GM12878 (cell line): ENCODE measurements at regions not wholly inside any gene's neighbourhood (a gene's known extent, or its start where the extent isn't known, plus 50 kb on each side); places are given as distances from the start of the nearest gene placed in this dataset.

ENCODE experiments used
- EP300 ChIP-seq, 2 experiments: fragments of 150-350 bp in 1 of 2; IDR thresholded peaks; 2 replicates each; pipeline ENCODE4 v1.6.1; 2011 to 2012; ENCODE audit warnings: low read depth in 2 of 2, low read length in 2 of 2, borderline replicate concordance in 1 of 2, improper control_type of control experiment in 1 of 2, inconsistent platforms in 1 of 2; ENCODE audit not compliant: control insufficient read depth in 1 of 2
- EZH2 ChIP-seq: IDR thresholded peaks from 2 replicates; pipeline ENCODE4 v1.6.1; 2012; ENCODE audit warnings: low read depth, mild to moderate bottlenecking, control low read depth, inconsistent platforms, low read length, borderline replicate concordance; ENCODE audit not compliant: control insufficient read depth
- NRF1 ChIP-seq: conservative IDR thresholded peaks from 2 replicates; pipeline ENCODE4 v1.6.1; 2011; ENCODE audit warnings: mild to moderate bottlenecking, low read depth, low read length, improper control_type of control experiment
- PAX5 ChIP-seq: IDR thresholded peaks from 2 replicates; pipeline ENCODE4 v1.6.1; 2011; ENCODE audit warnings: low read depth, low read length, borderline replicate concordance
- POLR2A ChIP-seq: IDR thresholded peaks from 2 replicates; pipeline ENCODE4 v1.6.1; 2011; ENCODE audit warnings: low read depth, mild to moderate bottlenecking, low read length
- SP1 ChIP-seq: IDR thresholded peaks from one replicate; pipeline ENCODE4 v1.6.1; 2011; ENCODE audit warnings: low read depth, low read length
- SUZ12 ChIP-seq: fragments of 200-600 bp; sonication (generic); IDR thresholded peaks from one replicate; pipeline ENCODE4 v1.6.1; 2018; ENCODE audit warnings: antibody characterized with exemption, mild to moderate bottlenecking; ENCODE audit not compliant: unreplicated experiment
- TCF12 ChIP-seq: IDR thresholded peaks from 2 replicates; pipeline ENCODE4 v1.6.1; 2011; ENCODE audit warnings: low read depth, mild to moderate bottlenecking, low read length
- TF ChIP-seq, protein P1 (sequence below): fragments of 450-650 bp; IDR thresholded peaks from 2 replicates; pipeline ENCODE4 v1.6.1; 2017; ENCODE audit warnings: antibody characterized with exemption, mild to moderate bottlenecking, moderate library complexity

DNA sequence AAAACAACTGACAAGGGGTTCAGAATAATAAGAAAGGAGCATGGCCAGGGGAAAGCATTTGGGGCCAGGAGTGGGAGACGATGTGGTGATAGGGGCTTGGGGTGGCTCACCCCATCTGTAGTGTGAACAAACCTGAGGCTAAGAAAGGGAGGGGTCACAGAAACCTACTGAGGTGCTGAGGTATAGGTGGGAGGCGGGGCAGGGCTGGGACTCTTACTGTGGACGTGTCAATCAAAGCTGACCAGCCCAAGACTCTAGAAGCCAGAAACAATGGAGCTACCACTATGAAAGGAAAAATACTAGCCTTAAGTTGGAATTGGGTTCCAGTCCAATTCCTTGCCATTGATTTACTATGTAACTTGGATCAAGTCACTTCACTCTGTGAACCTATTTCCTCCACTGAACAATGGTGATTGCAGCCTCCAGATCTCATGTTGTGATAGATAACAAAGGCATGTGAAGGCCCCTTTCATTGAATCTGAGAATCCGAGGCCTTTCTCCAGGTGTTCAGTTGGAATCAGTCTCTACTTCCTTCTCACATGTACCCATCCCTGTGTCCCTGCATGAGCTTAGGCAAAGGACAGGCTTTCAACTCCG, 260.9 kb upstream of the HES1 start:
- TF ChIP-seq TCF12 (no peak), POLR2A (no peak), EP300 (IDR thresholded peaks at IDR 0.05; ENCODE audit: borderline replicate concordance in 1 of 2, control insufficient read depth in 1 of 2, low read depth in 2 of 2, low read length in 2 of 2) (no peak), SP1 (no peak), NRF1 (no peak), SUZ12 (no peak), PAX5 (no peak), EZH2 (no peak)
- TF ChIP-seq, protein P1, sequence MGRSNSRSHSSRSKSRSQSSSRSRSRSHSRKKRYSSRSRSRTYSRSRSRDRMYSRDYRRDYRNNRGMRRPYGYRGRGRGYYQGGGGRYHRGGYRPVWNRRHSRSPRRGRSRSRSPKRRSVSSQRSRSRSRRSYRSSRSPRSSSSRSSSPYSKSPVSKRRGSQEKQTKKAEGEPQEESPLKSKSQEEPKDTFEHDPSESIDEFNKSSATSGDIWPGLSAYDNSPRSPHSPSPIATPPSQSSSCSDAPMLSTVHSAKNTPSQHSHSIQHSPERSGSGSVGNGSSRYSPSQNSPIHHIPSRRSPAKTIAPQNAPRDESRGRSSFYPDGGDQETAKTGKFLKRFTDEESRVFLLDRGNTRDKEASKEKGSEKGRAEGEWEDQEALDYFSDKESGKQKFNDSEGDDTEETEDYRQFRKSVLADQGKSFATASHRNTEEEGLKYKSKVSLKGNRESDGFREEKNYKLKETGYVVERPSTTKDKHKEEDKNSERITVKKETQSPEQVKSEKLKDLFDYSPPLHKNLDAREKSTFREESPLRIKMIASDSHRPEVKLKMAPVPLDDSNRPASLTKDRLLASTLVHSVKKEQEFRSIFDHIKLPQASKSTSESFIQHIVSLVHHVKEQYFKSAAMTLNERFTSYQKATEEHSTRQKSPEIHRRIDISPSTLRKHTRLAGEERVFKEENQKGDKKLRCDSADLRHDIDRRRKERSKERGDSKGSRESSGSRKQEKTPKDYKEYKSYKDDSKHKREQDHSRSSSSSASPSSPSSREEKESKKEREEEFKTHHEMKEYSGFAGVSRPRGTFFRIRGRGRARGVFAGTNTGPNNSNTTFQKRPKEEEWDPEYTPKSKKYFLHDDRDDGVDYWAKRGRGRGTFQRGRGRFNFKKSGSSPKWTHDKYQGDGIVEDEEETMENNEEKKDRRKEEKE: no peak
